AG04449 (cell line): ENCODE measurements at regions not wholly inside any gene's neighbourhood (a gene's known extent, or its start where the extent isn't known, plus 50 kb on each side); places are given as distances from the start of the nearest gene placed in this dataset.

Source experiments
- CTCF ChIA-PET: fragments of 350-600 bp; formaldehyde crosslinking; extraction: SDS; loops from one replicate; lab custom pipeline; 2021; ENCODE audit warnings: antibody characterized with exemption; lab: Yijun Ruan, JAX
- POLR2A ChIA-PET: fragments of 400-600, 350-600 bp; formaldehyde crosslinking; extraction: SDS; loops from one replicate; lab custom pipeline; 2020; ENCODE audit warnings: antibody characterized with exemption, inconsistent platforms; lab: Yijun Ruan, JAX
- DNase-seq: peaks from one replicate; pipeline ENCODE4 v3.0.0-alpha.2; 2010; ENCODE audit warnings: low read depth, low spot score
- H3K4me3 ChIP-seq: 2 replicates; pipeline ENCODE4 v1.5.1; 2011; ENCODE audit warnings: low read depth, mild to moderate bottlenecking, control low read depth, low read length
- TF ChIP-seq, protein P1 (sequence below): IDR thresholded peaks from one replicate; pipeline ENCODE4 v1.5.1; 2011; ENCODE audit warnings: mild to moderate bottlenecking, moderate library complexity, low read length, control low read depth, inconsistent platforms; ENCODE audit not compliant: insufficient read depth; ENCODE audit errors: missing control alignments

DNA sequence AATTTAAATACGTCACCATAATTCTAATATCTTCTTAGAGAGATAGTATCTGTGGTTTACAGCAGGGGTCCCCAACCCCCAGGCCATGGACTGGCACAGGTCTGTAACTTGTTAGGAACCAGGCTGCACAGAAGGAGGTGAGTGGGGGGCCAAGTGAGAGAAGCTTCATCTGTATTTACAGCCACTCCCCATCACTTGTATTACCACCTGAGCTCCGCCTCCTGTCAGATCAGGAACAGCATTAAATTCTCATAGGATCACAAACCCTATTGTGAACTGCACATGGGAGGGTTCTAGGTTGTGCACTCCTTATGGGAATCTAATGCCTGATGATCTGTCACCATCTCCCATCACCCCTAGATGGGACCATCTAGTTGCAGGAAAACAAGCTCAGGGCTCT, 282.6 kb downstream of the ICOS start:
- POLR2A ChIA-PET: no interaction called here

DNA sequence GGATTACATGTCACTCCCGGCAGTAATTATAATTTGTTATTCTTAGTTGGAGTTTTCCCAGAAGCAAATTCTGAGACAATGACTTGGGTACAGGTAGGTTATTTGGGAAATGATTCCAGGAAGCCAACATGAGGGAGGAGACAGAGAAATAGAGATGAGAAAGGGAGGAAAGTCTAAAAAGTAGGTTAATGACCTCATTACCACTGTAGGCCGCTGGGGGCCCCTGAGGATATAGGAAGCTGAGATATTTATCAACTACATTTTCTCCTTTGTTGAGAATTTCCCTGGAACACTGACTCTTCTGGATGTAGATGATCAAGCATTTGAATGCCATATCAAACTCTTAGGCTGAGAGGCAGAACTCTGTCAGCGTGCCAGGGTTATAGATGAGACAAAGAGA, 284.3 kb downstream of the ICOS start:
- TF ChIP-seq, protein P1, sequence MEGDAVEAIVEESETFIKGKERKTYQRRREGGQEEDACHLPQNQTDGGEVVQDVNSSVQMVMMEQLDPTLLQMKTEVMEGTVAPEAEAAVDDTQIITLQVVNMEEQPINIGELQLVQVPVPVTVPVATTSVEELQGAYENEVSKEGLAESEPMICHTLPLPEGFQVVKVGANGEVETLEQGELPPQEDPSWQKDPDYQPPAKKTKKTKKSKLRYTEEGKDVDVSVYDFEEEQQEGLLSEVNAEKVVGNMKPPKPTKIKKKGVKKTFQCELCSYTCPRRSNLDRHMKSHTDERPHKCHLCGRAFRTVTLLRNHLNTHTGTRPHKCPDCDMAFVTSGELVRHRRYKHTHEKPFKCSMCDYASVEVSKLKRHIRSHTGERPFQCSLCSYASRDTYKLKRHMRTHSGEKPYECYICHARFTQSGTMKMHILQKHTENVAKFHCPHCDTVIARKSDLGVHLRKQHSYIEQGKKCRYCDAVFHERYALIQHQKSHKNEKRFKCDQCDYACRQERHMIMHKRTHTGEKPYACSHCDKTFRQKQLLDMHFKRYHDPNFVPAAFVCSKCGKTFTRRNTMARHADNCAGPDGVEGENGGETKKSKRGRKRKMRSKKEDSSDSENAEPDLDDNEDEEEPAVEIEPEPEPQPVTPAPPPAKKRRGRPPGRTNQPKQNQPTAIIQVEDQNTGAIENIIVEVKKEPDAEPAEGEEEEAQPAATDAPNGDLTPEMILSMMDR: no peak
- CTCF ChIA-PET: no interaction called here
- no peak overlapping the region for H3K4me3 ChIP-seq
- DNase-seq: no peak
- POLR2A ChIA-PET: no interaction called here

More for the DNA sequence above, 282.6 kb downstream of the ICOS start:
- H3K4me3 ChIP-seq: no peak overlapping the region
- TF ChIP-seq, protein P1: no peak
- DNase-seq: no peak
- CTCF ChIA-PET: no interaction called here

DNA sequence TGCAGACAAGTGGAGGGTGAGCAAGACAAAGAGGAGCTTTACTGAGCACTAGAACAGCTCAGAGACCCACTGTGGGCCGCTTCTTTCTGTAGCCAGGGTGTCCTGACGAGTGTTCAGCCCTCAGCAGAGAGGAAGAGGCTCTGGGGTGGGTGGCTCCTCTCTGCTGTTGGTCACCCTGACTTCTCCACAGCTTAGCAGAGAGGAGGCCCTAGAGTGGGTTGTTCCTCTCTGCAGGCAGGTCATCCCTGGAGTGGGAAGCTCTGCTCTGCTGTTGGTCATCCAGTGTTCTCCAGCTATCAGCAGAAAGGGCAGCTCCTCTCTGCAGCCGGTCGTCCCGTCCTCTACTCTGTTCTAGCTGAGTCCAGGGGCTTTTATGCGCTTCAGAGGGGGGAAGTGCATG, 286.5 kb downstream of the ICOS start:
- H3K4me3 ChIP-seq: no peak overlapping the region
- TF ChIP-seq, protein P1: no peak
- ChIA-PET CTCF (no interaction called here), POLR2A (no interaction called here)
- DNase-seq: no peak

DNA sequence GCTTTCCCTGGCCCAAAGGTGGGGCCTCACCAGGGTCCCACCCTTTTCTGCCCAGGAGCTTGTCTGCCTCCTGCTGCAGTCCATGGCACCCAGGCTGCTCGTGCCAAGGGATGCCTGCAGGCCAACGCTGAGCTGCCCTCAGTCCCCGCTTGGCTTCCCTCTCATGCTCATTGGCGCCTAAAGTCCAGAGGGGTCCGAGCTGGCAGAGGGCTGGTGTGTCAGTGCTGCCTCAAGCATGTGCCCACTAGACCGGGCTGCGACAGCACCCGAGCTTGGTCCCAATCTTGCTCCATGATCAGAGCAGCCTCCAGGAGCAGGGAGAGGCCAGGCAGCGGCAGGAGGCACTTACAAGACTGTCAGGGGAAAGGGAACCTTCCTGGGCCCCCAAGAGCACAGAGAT, 287.0 kb downstream of the ICOS start:
- no peak for DNase-seq
- TF ChIP-seq, protein P1: no peak
- CTCF ChIA-PET: no interaction called here
- POLR2A ChIA-PET: no interaction called here
- no peak overlapping the region for H3K4me3 ChIP-seq

DNA sequence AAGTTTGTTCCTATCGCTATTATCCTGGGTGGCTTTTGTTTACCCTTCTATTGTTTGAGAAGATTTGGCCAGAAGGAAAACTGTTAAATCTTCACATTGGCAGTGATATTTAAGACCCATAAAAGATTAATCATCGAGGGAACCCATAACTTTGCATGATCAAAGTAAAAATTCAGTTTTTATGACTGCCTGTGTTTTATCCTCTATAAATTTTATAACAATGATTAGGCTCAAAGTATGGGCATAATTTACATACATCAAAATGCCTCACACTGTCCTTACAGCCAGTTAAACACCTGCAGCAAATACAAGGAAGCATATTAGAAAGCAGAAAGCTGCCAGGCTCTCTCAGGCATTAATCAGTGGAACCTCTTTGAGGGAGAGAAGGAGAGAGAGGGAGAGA, 289.1 kb downstream of the ICOS start:
- TF ChIP-seq, protein P1: no peak
- DNase-seq: no peak
- ChIA-PET POLR2A (no interaction called here), CTCF (no interaction called here)
- no peak overlapping the region for H3K4me3 ChIP-seq

DNA sequence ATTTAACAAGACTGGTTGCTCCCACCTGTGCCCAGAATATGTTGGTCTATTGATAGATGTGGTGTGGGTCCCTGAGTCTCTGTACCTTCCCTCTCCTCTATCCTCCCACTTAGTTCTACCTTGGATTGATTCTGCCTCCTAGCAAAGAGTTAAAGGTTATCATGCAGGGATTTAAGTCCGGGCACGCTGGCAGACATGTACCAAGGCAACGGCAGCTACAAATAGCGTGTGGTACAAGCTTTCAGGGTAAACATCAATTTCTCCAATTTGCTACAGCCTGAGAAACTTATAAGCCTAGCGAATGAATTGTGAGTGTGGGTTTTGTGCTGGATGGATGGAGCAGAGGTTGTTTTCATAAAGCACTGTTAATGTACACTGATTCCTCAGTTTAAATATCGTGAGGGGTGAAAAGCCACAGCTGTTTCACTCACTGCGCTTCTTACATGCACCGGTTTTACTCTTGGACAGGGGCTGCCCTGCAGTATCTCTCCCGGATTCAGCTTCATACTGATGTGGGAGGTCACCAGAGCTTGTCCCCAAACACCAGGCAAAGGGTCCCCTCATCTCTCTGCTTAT, 289.8 kb downstream of the ICOS start:
- H3K4me3 ChIP-seq: no peak overlapping the region
- CTCF ChIA-PET: no interaction called here
- POLR2A ChIA-PET: no interaction called here
- no peak for DNase-seq
- TF ChIP-seq, protein P1: no peak
